HCT116 (cell line): ENCODE measurements at regions not wholly inside any gene's neighbourhood (a gene's known extent, or its start where the extent isn't known, plus 50 kb on each side); places are given as distances from the start of the nearest gene placed in this dataset.

Experiments used
- ATAC-seq: fragments of 200-7000 bp; cut with Tn5 transposase; 2 replicates; pipeline ENCODE4 v1.9.1; 2020; ENCODE audit warnings: mild to moderate bottlenecking, moderate library complexity
- BruUV-seq: library from RNA; stranded (reverse); fragments of 400-500 nt; replicated peaks from 2 replicates; lab custom pipeline; 2021; lab: Mats Ljungman, UMichigan
- CTCF ChIA-PET: fragments of 300-600 bp; sonication (Branson Sonifier 250); formaldehyde crosslinking; loops from one replicate; lab custom pipeline; 2021; ENCODE audit warnings: antibody characterized with exemption; lab: Charles Lee
- POLR2A ChIA-PET: fragments of 300-600, 350-600 bp; sonication (Branson Sonifier 250); formaldehyde crosslinking; loops from one replicate; lab custom pipeline; 2021; ENCODE audit warnings: antibody characterized with exemption; lab: Charles Lee
- RAD21 ChIA-PET, 2 experiments: fragments of 300-600 bp; sonication (Branson Sonifier 250); formaldehyde crosslinking; loops; one replicate each; lab custom pipeline; 2023; ENCODE audit warnings: low total read pairs in 2 of 2; ENCODE audit not compliant: uncharacterized antibody in 2 of 2, unreplicated experiment in 2 of 2, low non-redundant PET in 1 of 2; lab: Charles Lee
- DNase-seq: peaks from one replicate; pipeline ENCODE4 v3.0.0-alpha.2; 2010; ENCODE audit warnings: low read depth, low spot score
- H2AFZ ChIP-seq: fragments of 200-600 bp; shearing (Covaris generic), sonication (generic); 2 replicates; pipeline ENCODE4 v1.6.1; 2017; ENCODE audit warnings: low read depth, mixed run types, mixed read lengths, antibody characterized with exemption, low read length; ENCODE audit not compliant: poor library complexity, severe bottlenecking
- H3K27ac ChIP-seq: 2 replicates; pipeline ENCODE4 v1.5.1; 2012; ENCODE audit warnings: low read depth, low read length
- H3K27me3 ChIP-seq: fragments of 200-600 bp; sonication (generic); 2 replicates; pipeline ENCODE4 v1.6.1; 2016; ENCODE audit warnings: mixed run types, low read length, mixed read lengths; ENCODE audit not compliant: insufficient read depth
- H3K36me3 ChIP-seq, 2 experiments: fragments of 200-500 bp in 1 of 2; fragments of 200-600 bp in 1 of 2; sonication (Bioruptor generic) in 1 of 2; sonication (generic) in 1 of 2; 2 replicates each; pipeline versions ENCODE4 v1.5.1 to v1.6.1; 2014 to 2016; ENCODE audit warnings: low read length in 2 of 2, inconsistent platforms in 1 of 2, mixed read lengths in 1 of 2, mixed run types in 1 of 2; ENCODE audit not compliant: insufficient read depth in 2 of 2, control insufficient read depth in 1 of 2
- H3K4me1 ChIP-seq, 2 experiments: fragments of 200-600 bp in 1 of 2; sonication (generic) in 1 of 2; 2 replicates each; pipeline versions ENCODE4 v1.5.1 to v1.6.1; 2012 to 2017; ENCODE audit warnings: low read length in 2 of 2, inconsistent platforms in 1 of 2, mild to moderate bottlenecking in 1 of 2, mixed read lengths in 1 of 2, mixed run types in 1 of 2, moderate library complexity in 1 of 2; ENCODE audit not compliant: insufficient read depth in 2 of 2, control insufficient read depth in 1 of 2
- H3K4me2 ChIP-seq: fragments of 200-600 bp; sonication (generic); 2 replicates; pipeline ENCODE4 v1.6.1; 2017; ENCODE audit warnings: mixed run types, low read length, mixed read lengths
- H3K4me3 ChIP-seq, 2 experiments: fragments of 200-600 bp in 1 of 2; sonication (generic) in 1 of 2; replicated peaks in 1 of 2; 2 replicates each; pipeline ENCODE4 v1.5.1; 2011 to 2016; ENCODE audit warnings: low read length in 2 of 2, control low read depth in 1 of 2, low read depth in 1 of 2, mild to moderate bottlenecking in 1 of 2, mixed read lengths in 1 of 2, mixed run types in 1 of 2
- H3K79me2 ChIP-seq: fragments of 200-600 bp; sonication (generic); 2 replicates; pipeline ENCODE4 v1.6.1; 2017; ENCODE audit warnings: mild to moderate bottlenecking, mixed run types, low read length, moderate library complexity, mixed read lengths; ENCODE audit not compliant: insufficient read depth
- H3K9ac ChIP-seq: fragments of 200-600 bp; sonication (generic); 2 replicates; pipeline ENCODE4 v1.6.1; 2016; ENCODE audit warnings: low read length, mixed read lengths
- H3K9me2 ChIP-seq: fragments of 200-600 bp; sonication (generic), shearing (Covaris generic); 2 replicates; pipeline ENCODE4 v1.6.1; 2017; ENCODE audit warnings: mixed run types, mild to moderate bottlenecking, moderate library complexity; ENCODE audit not compliant: insufficient read depth
- H3K9me3 ChIP-seq, 2 experiments: fragments of 200-500 bp in 1 of 2; fragments of 200-600 bp in 1 of 2; sonication (Bioruptor generic) in 1 of 2; sonication (generic) in 1 of 2; 2 replicates each; pipeline ENCODE4 v1.6.1; 2014 to 2017; ENCODE audit warnings: low read length in 2 of 2, mixed read lengths in 2 of 2, inconsistent platforms in 1 of 2, low read depth in 1 of 2, mild to moderate bottlenecking in 1 of 2, mixed run types in 1 of 2, moderate library complexity in 1 of 2; ENCODE audit not compliant: control insufficient read depth in 1 of 2, insufficient read depth in 1 of 2
- H4K20me1 ChIP-seq: fragments of 200-600 bp; sonication (generic), shearing (Covaris generic); 2 replicates; pipeline ENCODE4 v1.6.1; 2017; ENCODE audit warnings: mixed run types, mild to moderate bottlenecking, moderate library complexity; ENCODE audit not compliant: insufficient read depth
- CEBPB ChIP-seq: IDR thresholded peaks from 2 replicates; pipeline ENCODE4 v1.6.1; 2012; ENCODE audit warnings: low read depth
- EZH2 ChIP-seq: fragments of 200-600 bp; sonication (generic); IDR thresholded peaks from 2 replicates; pipeline ENCODE4 v1.6.1; 2017; ENCODE audit warnings: antibody characterized with exemption, mixed run types
- EZH2phosphoT487 ChIP-seq: fragments of 200-600 bp; IDR thresholded peaks from 2 replicates; pipeline ENCODE4 v1.6.1; 2018; ENCODE audit warnings: antibody characterized with exemption, borderline replicate concordance
- FOSL1 ChIP-seq: IDR thresholded peaks from 2 replicates; pipeline ENCODE4 v1.6.1; 2012; ENCODE audit warnings: low read depth
- MAX ChIP-seq: IDR thresholded peaks from 2 replicates; pipeline ENCODE4 v1.6.1; 2012
- POLR2AphosphoS5 ChIP-seq: IDR thresholded peaks from 2 replicates; pipeline ENCODE4 v1.6.1; 2011; ENCODE audit warnings: mild to moderate bottlenecking, low read depth, low read length, moderate library complexity
- SP1 ChIP-seq: IDR thresholded peaks from 2 replicates; pipeline ENCODE4 v1.6.1; 2012; ENCODE audit warnings: low read depth
- SRF ChIP-seq: IDR thresholded peaks from 2 replicates; pipeline ENCODE4 v1.6.1; 2012; ENCODE audit warnings: low read depth
- TCF7L2 ChIP-seq: IDR thresholded peaks from 2 replicates; pipeline ENCODE4 v1.7.0; 2011; ENCODE audit warnings: borderline replicate concordance, inconsistent platforms; ENCODE audit not compliant: insufficient read depth, insufficient read length; ENCODE audit errors: extremely low read depth
- YY1 ChIP-seq: IDR thresholded peaks from 2 replicates; pipeline ENCODE4 v1.6.1; 2011; ENCODE audit warnings: low read length, low read depth, moderate library complexity, mild to moderate bottlenecking; ENCODE audit not compliant: insufficient replicate concordance; ENCODE audit errors: extremely low read depth
- ZNF274 ChIP-seq: fragments of 200-500 bp; sonication (Bioruptor generic); IDR thresholded peaks from 2 replicates; pipeline ENCODE4 v1.6.1; 2014; ENCODE audit warnings: mild to moderate bottlenecking, low read depth, low read length, inconsistent platforms
- intact Hi-C: fragments of 100-400 bp; cut with micrococcal nuclease; formaldehyde crosslinking; loops from 2 replicates; pipeline ENCODE4 v1.10.0; 2022

- no peaks in the 10 kb centered on the region for H3K4me1 ChIP-seq
- H3K36me3 ChIP-seq: no peaks in the 10 kb centered on the region
- no TSS peak for BruUV-seq
- intact Hi-C loops: no loop called here
- CTCF ChIA-PET: no interaction called here
- no peaks in the 10 kb centered on the region for H3K9me2 ChIP-seq
- H3K9ac ChIP-seq: no peak overlapping the region
- no peaks in the 10 kb centered on the region for H3K27me3 ChIP-seq
- no peak overlapping the region for H3K27ac ChIP-seq
- H3K4me3 ChIP-seq: no peak overlapping the region
- H2AFZ ChIP-seq: no peak overlapping the region
- no peaks in the 10 kb centered on the region for H4K20me1 ChIP-seq
- no peak overlapping the region for H3K4me2 ChIP-seq
- no peaks in the 10 kb centered on the region for H3K79me2 ChIP-seq
- ATAC-seq: no peak
- RAD21 ChIA-PET: no interaction called here
- DNase-seq: no peak
- TF ChIP-seq SRF: no peak
- no peak for TF ChIP-seq FOSL1
- no peak for TF ChIP-seq EZH2
- no peak for TF ChIP-seq SP1
- no peak for TF ChIP-seq MAX
- no peak for TF ChIP-seq POLR2AphosphoS5
- TF ChIP-seq ZNF274: no peak
- no peak for TF ChIP-seq YY1
- TF ChIP-seq EZH2phosphoT487: no peak
- TF ChIP-seq CEBPB: no peak
- TF ChIP-seq TCF7L2: no peak
- H3K9me3 ChIP-seq: peaks cover 16 to 19% of the 10 kb centered on the region in 2 experiments; a peak in 2 of 4 replicates
- POLR2A ChIA-PET: no interaction called here
These were observed 1370.4 kb upstream of the PRMT6 start for GRCh38 chr1:105686026-105686425.
